Globus pallidus (tissue), 1 donor: ENCODE measurements at regions not wholly inside any gene's neighbourhood (a gene's known extent, or its start where the extent isn't known, plus 50 kb on each side); places are given as distances from the start of the nearest gene placed in this dataset.
"Not testable (repeated sequence)": the region's sequence is repeated elsewhere in the genome, so short reads cannot be mapped to it uniquely, and the experiment has no call there.

Source experiments
- DNase-seq: peaks from one replicate; pipeline ENCODE4 v3.0.0-alpha.2; 2015; ENCODE audit warnings: low spot score

DNA sequence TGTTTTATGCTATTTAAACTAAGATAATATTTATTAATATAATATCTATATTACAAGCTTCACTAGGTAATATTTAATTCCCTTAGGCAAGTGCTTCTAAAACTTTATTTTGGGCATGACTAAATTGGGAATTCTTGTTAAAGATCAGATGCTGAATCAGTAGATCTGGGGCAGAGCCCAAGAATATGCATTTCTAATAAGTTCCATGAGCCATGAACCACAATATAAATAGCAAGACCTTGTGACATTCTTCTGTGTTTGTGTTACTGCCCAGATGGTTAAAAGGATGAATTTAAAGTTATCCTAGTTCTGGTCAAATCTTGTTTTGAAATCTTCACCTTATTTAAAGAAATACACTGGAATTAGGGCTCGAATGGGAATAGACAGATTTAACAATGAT, 258.4 kb upstream of the CACNA2D1 start:
- no peak for DNase-seq

- no peak for DNase-seq
Measured at GRCh38 chr7:82700741-82701140, 257.2 kb upstream of the CACNA2D1 start.

GRCh38 chr7:82699773-82700186, 256.2 kb upstream of the CACNA2D1 start:
- no peak for DNase-seq

- no peak for DNase-seq
Measured at GRCh38 chr7:82697897-82698296, 254.3 kb upstream of the CACNA2D1 start.

DNA sequence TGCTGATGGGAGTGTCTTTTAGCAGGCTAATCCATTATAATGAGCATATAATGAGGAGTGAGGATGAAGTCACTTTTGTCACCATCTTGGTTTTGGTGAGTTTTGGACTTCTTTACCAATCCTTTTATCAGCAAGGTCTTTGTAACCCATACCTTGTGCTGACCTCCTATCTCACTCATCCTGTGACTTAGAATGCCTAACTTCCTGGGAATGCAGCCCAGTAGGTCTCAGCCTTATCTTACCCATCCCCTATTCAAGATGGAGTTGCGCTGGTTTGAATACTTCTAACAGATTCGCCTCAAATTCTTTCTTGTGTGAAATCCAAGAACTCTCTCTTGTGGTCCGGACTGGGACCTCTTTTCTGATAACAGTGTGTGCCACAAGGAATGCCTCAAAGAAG, 253.1 kb upstream of the CACNA2D1 start:
- DNase-seq, result no peak

- no peak for DNase-seq
Measured at GRCh38 chr7:82694022-82694421, 250.4 kb upstream of the CACNA2D1 start.

DNA sequence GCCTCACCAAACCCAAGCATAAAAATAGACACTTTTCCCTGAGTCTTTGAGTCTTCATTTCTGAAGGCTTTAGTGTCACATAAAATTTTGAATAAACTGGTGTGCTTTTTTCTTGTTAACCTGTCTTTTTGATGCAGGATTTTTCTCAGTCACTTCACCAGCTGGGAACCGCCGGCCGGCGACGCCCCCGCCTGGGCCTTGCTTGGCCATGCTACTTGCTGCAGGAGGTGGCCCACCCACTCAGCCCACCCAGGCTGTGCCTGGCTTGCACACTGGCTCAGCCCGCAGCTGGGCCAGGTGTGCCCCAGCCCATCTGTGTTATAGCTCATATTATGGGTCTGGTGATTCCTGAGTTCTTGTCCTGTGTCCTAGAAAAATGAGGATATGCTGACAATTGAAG, 247.4 kb upstream of the CACNA2D1 start:
- no peak for DNase-seq

DNA sequence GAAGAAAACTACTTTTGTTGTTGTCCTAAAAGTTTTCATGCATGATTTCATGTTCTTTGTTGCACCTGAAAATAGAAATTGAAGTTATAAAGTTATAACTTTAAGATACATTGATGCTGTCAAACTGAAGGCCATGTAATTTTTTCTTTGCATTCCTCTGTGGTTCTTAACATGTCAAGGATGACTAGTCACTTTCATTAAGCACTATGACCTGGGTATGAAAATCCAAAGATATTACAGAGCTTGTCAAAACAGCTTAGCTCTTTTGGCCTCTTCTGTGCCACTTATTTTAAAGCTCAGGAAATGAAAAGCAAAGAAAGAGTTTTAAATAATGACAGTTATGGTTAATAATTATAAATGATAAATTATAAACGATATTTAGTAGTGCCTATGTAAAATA, 241.6 kb upstream of the CACNA2D1 start:
- DNase-seq, result no peak

DNA sequence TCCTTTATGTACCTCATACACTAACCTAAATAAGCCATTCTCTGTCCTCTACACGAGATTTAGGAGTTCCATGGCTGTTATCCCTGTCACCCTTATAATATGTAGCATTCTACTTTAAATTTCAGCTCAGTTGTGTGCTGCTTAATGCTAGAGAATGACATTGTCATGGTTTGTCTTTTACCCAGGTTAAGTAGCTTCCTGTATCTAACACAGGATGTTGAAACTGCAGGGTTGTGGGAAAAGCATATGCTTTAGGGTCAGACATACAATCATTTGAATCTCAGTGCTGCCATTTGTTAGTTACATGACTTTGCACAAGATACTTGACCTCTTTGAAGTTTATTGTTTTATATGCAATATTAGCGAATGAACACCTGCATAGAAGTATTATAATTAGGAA, 235.1 kb upstream of the CACNA2D1 start:
- no peak for DNase-seq

DNA sequence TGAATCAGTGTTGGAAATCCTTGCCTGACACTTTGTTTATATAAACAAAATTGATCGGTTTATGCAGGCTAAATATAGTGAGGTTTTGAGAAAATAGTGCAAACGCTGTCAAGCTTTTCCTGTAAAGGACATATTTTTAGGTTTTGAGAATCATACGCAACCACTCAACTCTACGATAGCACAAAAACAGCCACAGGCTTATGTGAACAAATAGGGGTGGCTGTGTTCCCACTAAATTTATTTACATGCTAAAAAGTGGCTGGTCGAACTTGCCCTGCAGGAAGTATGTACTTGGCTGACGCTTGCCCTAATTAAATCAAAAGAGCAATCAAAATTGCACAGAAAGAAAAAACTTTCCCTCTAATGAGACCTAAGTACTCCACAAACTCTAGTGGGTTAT, 234.7 kb upstream of the CACNA2D1 start:
- DNase-seq, result no peak

- DNase-seq, result no peak
Measured at GRCh38 chr7:82677493-82677892, 233.9 kb upstream of the CACNA2D1 start.

- DNase-seq, result no peak
Measured at GRCh38 chr7:82676777-82677463, 233.3 kb upstream of the CACNA2D1 start.

DNA sequence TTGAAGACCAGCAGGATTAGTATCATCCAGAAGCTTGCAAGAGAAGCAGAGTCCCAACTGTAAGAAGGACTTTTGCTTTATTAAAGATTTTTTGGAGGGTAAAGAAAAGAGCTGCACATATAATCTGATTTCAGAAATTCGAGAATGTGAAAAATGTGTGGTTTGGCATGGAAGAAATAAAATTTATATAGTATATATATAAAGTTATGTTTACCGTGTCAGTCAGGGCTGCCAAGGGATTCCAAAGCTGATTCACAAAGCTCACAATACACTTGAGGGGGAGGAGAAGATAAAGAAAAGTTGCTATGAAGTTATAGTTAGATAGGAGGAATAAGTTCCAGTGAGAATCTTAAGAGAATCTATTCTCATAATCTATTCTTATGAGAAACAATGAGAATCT, 231.8 kb upstream of the CACNA2D1 start:
- no peak for DNase-seq

- no peak for DNase-seq
Measured at GRCh38 chr7:82674268-82674667, 230.7 kb upstream of the CACNA2D1 start.

DNA sequence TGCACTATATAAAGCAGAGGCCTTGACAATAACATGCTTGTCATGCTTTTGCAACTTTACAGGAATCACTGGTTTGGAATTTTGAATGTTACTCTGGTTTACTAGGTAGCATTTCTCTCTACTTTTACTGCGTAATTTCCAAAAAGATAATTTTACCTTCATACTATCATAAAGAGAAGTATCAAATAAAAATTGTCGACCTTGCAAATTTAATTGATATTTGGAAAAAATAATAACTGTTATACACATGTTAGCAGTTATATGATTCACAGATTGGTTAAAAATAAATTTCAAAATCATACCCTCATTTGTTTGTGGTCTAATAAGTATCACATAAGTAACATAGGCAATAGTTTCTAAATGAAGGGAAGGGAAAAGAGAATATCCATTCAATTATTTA, 228.5 kb upstream of the CACNA2D1 start:
- DNase-seq, result no peak

DNA sequence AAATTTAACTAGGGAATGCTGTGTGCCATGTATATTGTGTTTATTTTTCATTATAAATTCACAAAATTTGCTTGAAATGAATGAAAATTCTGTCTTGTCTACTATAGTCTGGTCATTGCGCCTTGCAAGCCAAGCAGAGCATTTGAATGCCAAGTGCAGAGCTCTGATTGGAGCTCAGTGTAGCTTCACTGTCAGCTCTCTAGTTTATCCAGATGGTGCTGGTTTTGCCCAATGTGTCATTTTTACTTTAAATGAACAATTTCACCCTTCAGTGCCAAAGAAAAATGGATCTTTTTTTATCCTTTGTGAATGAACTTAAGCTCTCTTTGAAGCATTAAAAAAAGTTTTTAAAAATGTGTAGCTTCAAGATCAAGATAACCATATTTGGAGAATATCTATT, 225.6 kb upstream of the CACNA2D1 start:
- no peak for DNase-seq

GRCh38 chr7:82668676-82669075, 225.1 kb upstream of the CACNA2D1 start:
- no peak for DNase-seq

- DNase-seq, result no peak
Measured at GRCh38 chr7:82665966-82666507, 222.5 kb upstream of the CACNA2D1 start.

- no peak for DNase-seq
Measured at GRCh38 chr7:82655965-82656364, 212.4 kb upstream of the CACNA2D1 start.

DNA sequence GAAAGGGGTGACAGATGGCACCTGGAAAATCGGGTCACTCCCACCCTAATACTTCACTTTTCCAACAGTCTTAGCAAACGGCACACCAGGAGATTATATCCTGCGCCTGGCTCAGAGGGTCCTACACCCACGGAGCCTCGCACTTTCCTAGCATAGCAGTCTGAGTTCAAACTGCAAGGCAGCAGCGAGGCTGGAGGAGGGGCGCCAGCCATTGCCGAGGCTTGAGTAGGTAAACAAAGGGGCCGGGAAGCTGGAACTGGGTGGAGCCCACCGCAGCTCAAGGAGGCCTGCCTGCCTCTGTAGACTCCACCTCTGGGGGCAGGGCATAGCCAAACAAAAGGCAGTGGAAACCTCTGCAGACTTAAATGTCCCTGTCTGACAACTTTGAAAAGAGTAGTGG, 206.5 kb upstream of the CACNA2D1 start:
- DNase-seq, result not testable (repeated sequence)

GRCh38 chr7:82633592-82633991, 190.0 kb upstream of the CACNA2D1 start:
- no peak for DNase-seq

GRCh38 chr7:82631998-82632397, 188.4 kb upstream of the CACNA2D1 start:
- DNase-seq, result no peak

GRCh38 chr7:82629583-82629982, 186.0 kb upstream of the CACNA2D1 start:
- DNase-seq, result no peak

- no peak for DNase-seq
Measured at GRCh38 chr7:82625377-82625776, 181.8 kb upstream of the CACNA2D1 start.
